GM18519 (cell line): ENCODE measurements at regions not wholly inside any gene's neighbourhood (a gene's known extent, or its start where the extent isn't known, plus 50 kb on each side); places are given as distances from the start of the nearest gene placed in this dataset.
"Not testable (repeated sequence)": the region's sequence is repeated elsewhere in the genome, so short reads cannot be mapped to it uniquely, and the experiment has no call there.

Source experiments
- ATAC-seq: cut with Tn5 transposase; IDR thresholded peaks from one replicate; pipeline ENCODE4 v1.9.1; 2021; ENCODE audit warnings: mild to moderate bottlenecking, moderate library complexity; ENCODE audit not compliant: unreplicated experiment, low FRiP score

DNA sequence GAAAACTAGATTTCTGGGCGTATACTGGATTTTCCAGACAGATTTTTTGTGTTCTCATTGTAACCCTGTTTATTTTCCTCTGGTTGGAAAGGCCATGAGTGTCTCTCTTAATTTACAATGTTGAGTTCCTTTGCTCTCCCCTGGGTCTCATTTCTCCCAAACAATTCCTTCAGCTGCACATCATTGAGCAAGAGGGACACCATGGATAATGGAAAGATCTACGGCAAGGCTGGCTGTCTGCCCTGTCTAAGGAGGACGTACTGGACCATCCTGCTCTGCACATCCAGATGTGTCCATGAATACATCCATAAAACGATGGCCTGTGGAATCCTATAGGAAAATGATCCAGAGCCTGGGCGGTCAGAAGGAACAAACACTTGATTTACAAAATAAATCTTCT lies 258.1 kb upstream of the MCTP2 start:
- ATAC-seq: no peak

GRCh38 chr15:93968773-93969172 lies 262.6 kb upstream of the MCTP2 start:
- ATAC-seq: no peak

DNA sequence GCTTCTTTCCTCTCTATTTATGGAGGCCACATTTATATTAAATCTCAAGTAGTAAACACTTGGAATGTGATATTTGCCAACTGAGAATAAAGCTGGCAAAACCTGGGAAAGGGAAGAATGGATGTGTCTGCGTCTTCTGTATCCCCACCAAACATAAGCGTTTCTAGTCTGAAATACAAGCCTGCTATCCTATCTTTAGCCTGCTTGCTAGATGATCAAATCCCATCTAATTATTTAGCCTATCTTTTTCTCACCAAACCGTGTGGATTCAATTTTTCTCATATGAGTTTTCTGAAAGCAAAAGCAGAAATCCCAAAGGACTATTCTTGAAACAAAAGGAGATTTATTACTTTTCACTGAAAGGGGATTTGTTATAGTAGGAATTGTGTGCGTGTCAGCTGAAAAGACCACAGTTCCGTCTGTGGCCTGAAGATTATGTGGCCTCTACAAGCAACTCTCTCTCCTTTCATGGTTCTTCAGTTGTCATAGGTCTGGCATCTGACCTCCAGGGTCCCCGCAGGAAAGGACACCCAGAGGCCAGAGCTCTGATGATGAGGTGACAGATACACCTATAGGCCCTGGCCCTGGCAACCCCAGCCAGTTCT lies 266.0 kb upstream of the MCTP2 start:
- ATAC-seq: no peak

DNA sequence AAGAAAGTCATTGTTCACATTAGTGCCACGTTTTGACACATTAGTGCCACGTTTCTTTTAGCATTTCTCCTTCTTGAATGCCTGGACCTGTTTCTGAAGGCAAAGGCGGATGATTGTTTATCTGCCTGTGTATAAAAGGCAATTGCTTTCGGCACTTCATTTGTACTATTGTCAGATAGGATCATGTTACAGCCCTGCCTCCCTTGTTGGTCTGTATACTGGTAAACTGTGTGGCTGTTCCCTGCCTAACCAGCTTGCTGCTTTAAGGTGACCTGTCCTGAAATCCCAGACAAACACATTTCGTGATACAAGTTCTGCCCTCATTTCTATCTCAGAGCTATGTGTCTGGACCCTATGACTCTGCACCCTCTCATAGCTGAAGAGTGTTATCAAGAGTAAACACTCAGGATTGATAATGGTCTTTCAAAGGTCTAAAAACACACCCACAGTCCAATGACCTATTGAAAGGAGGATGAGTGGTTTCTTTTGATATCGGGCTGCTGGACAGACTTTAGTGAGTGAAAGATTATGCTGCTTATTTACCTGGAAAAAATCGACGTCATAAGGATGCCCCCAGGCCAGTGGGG lies 276.3 kb upstream of the MCTP2 start:
- ATAC-seq: no peak

DNA sequence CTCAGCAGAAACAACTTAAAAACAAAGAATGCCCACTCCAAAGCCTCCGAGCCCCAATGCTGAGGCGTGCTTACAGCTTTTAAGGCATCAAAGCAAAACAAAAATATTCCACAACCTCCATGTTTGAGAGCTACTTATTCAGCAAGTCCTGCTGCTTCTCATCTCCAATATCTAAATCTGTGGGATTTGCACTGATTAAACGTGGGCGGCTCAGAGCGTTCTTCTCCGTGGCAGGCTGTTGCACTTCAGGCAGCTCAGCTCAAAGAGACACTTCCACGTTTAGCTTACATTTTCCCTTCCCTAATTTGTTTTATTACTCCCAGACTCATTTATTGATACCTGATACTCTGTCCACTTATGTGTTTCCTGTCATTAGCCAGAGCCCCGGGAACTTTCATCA lies 282.6 kb upstream of the MCTP2 start:
- no peak for ATAC-seq

DNA sequence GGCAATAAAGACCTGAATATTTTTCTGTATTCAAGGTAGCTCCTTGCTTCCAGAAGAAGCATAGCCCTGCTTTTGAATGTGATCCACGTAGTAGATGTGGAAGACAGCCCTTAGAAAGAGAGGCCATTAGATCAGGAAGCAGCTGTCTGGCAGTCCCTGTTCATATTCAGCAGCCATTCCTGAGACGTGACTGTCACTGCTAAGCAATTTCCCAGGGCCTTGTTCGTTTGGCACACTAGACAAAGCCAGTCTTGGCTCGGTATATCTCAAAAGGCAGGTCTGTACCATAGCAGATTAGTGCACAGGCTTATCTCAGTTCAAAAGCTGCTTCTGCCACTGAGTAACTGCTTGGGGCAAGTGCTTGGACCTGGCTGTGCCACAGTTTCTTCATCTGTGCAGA lies 287.8 kb upstream of the MCTP2 start:
- no peak for ATAC-seq

DNA sequence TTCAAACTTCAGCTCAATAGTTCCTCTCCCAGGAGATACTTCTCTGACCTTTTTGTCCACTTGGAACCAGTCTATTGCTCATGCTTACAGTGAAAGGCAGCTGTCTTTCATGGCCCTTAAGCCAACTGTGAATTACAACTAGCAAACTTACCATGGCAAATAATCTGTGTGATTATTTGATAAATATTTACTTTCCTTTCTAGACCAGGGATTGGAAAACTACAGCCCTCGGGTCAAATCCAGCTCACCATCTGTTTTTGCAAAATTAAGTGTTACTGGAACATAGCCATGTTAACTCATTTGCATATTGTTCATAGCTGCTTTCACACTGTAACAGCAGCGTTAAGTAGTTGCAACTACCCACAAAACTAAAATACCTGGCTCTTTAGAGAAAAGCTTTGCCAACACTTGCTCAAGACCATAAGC lies 289.1 kb upstream of the MCTP2 start:
- ATAC-seq: no peak

- no peak for ATAC-seq
These were observed 289.7 kb upstream of the MCTP2 start for GRCh38 chr15:93941697-93942096.

DNA sequence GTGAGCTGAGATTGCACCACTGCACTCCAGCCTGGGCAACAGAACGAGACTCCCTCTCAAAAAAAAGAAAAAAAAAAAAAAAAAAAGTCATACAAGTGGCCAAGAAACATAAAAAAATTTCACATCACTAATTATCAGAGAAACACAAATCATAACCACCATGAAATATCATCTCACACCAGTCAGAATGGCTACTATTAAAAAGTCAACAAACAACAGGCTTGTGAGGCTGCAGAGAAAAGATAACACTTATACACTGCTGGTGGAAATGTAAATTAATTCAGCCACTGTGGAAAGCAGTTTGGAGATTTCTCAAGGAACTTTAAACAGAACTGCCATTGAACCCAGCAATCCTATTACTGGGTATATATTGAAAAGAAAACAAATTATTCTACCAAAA lies 291.1 kb upstream of the MCTP2 start:
- ATAC-seq: no peak

DNA sequence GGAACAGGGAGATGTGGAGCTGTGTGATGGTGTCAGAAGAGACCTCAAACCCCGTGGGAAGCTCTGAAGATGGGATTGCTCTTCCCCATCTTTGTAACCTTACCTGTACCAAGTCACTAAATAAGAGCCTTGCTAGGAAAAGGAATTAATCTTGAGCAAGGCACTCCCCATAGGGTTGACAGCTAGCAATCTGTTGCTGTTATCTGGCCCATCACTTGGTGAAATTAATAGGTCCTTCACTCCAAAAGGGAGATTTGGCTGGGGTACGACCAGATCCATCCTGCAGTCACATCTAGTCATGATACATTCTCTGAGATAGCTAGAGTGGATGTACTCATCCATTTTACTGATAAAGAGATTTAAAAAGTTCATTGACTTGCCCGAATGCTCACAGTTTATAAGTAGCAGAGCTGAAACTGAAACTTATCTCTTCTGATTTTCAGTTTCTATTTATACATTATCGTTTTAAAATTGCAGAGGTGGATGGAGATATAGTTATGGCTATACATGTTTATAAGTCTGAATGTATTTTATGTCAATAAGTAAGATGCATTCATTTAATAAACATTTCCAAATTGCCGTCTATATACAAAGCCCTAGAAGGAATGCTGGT lies 299.1 kb upstream of the MCTP2 start:
- ATAC-seq: peak; percentile 75

GRCh38 chr15:93929375-93930094 lies 301.8 kb upstream of the MCTP2 start:
- ATAC-seq: no peak

GRCh38 chr15:93920204-93920603 lies 311.2 kb upstream of the MCTP2 start:
- no peak for ATAC-seq

- not testable (repeated sequence) for ATAC-seq
These were observed 312.6 kb upstream of the MCTP2 start for GRCh38 chr15:93918801-93919200.

DNA sequence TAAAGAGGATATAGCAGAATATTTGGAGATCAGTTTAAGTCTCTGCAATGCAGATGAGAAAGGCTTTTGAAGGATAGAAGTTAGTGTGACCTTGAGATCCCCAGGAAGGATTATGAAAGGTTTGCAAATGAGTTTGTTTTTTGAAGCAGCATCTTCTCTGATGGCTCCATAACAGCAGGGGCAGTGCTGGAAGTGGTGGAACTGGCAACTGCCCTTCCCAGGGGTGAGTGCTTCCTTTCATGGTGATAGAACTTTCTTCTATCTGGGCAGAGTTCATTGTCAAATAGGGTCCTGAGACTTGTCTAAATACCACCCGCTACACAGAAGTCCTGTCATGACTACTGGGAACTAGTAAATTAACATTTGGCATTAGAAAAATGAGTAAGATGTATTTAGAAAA lies 314.2 kb upstream of the MCTP2 start:
- ATAC-seq: no peak

DNA sequence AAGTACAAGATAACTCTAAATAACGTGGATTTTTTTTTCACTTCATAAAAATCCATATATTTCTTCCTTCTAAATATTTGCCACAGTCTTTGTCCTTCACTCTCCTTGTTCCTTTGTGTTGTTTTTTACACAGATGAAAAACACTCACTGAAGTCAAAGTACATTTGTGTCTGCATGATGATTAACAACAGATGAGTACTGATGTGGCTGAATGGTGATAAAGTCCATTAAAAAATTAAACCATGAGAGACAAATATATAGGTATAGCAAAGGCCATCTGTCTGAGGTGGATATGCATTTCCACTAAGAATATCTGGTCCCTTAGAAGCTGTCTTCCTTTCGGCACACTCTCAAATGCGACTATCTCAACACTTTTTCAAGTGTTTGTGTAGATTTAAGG lies 317.5 kb upstream of the MCTP2 start:
- no peak for ATAC-seq

DNA sequence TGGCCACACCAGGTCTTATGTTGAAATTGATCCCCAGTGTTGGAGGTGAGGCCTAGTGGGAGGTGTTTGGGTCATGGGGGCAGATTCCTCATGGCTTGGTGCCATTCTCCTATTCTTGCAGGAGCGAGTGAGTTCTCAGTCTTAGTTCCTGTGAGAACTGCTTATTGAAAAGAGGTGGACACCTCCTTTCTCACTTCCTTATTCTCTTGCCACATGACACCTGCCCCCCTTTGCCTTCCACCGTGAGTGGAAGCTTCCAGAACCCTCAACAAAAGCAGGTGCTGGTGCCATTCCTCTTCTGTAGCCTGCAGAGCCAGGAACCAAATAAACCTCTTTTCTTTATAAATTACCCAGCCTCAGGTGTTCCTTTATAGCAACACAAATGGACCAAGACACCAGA lies 318.1 kb upstream of the MCTP2 start:
- no peak for ATAC-seq

GRCh38 chr15:93900476-93901400 lies 330.6 kb upstream of the MCTP2 start:
- no peak for ATAC-seq

- ATAC-seq: no peak
These were observed 331.5 kb upstream of the MCTP2 start for GRCh38 chr15:93899817-93900216.

DNA sequence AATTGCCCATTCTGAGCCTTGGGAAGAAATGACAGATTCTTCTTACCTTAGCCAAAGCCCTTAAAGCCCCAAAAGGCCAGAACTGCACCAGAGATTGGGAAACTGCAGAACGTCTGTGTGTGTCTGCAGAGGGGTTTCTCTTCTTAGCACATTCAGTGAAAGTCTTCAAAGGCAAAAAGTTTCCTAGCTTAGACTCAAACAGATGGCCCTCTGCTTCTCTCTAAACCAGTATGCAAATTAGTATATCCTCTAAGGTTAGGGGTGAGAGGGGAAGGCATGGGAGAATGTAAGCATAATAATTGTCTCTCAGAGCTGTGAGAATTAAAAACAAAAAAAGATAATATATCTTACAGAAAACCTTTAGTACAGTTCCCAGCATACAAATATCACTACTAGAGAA lies 334.0 kb upstream of the MCTP2 start:
- no peak for ATAC-seq

GRCh38 chr15:93895976-93896770 lies 335.2 kb upstream of the MCTP2 start:
- no peak for ATAC-seq
